KMS-11 (cell line): ENCODE measurements at regions not wholly inside any gene's neighbourhood (a gene's known extent, or its start where the extent isn't known, plus 50 kb on each side); places are given as distances from the start of the nearest gene placed in this dataset.

Experiments used
- H2AFZ ChIP-seq: fragments of 200-600 bp; sonication (generic); 2 replicates; pipeline ENCODE4 v1.6.1; 2016; ENCODE audit warnings: antibody characterized with exemption, mixed run types, low read depth
- H3K27ac ChIP-seq: fragments of 200-600 bp; sonication (generic); 2 replicates; pipeline ENCODE4 v1.6.1; 2016; ENCODE audit warnings: mild to moderate bottlenecking, mixed run types
- H3K27me3 ChIP-seq: fragments of 200-600 bp; sonication (generic); 2 replicates; pipeline ENCODE4 v1.6.1; 2017; ENCODE audit warnings: mild to moderate bottlenecking, low read depth, mixed run types, moderate library complexity; ENCODE audit not compliant: insufficient read depth
- H3K36me3 ChIP-seq: fragments of 200-600 bp; sonication (generic); 2 replicates; pipeline ENCODE4 v1.6.1; 2017; ENCODE audit warnings: mild to moderate bottlenecking, mixed run types; ENCODE audit not compliant: insufficient read depth
- H3K4me1 ChIP-seq: fragments of 200-600 bp; sonication (generic); 2 replicates; pipeline ENCODE4 v1.6.1; 2016; ENCODE audit warnings: mild to moderate bottlenecking, low read depth, mixed run types; ENCODE audit not compliant: poor library complexity, severe bottlenecking
- H3K4me2 ChIP-seq: fragments of 200-600 bp; sonication (generic); 2 replicates; pipeline ENCODE4 v1.7.0; 2016; ENCODE audit warnings: mild to moderate bottlenecking, mixed run types
- H3K4me3 ChIP-seq: fragments of 200-600 bp; sonication (generic); IDR thresholded peaks from 2 replicates; pipeline ENCODE4 v1.6.1; 2017; ENCODE audit warnings: low read depth, low read length, mixed read lengths; ENCODE audit not compliant: insufficient read depth
- H3K79me2 ChIP-seq: fragments of 200-600 bp; sonication (generic); 2 replicates; pipeline ENCODE4 v1.6.1; 2016; ENCODE audit warnings: low read depth, mixed run types; ENCODE audit not compliant: insufficient read depth
- H3K9ac ChIP-seq: fragments of 200-600 bp; sonication (generic); 2 replicates; pipeline ENCODE4 v1.6.1; 2016; ENCODE audit warnings: mild to moderate bottlenecking, mixed run types
- H4K20me1 ChIP-seq: fragments of 200-600 bp; sonication (generic); 2 replicates; pipeline ENCODE4 v1.6.1; 2016; ENCODE audit warnings: mild to moderate bottlenecking, mixed run types; ENCODE audit not compliant: insufficient read depth
- TF ChIP-seq, protein P1 (sequence below): fragments of 200-600 bp; sonication (generic); conservative IDR thresholded peaks from 2 replicates; pipeline ENCODE4 v1.6.1; 2017; ENCODE audit warnings: low read depth, mild to moderate bottlenecking, antibody characterized with exemption, low read length, moderate library complexity, mixed read lengths

- Histone ChIP-seq H3K4me1 (no peaks in the 10 kb centered on the region), H3K27me3 (no peaks in the 10 kb centered on the region), H4K20me1 (no peaks in the 10 kb centered on the region), H3K4me2 (no peak overlapping the region), H2AFZ (no peak overlapping the region), H3K36me3 (no peaks in the 10 kb centered on the region), H3K4me3 (no peak overlapping the region), H3K9ac (no peak overlapping the region), H3K27ac (no peak overlapping the region), H3K79me2 (no peaks in the 10 kb centered on the region)
- TF ChIP-seq, protein P1, sequence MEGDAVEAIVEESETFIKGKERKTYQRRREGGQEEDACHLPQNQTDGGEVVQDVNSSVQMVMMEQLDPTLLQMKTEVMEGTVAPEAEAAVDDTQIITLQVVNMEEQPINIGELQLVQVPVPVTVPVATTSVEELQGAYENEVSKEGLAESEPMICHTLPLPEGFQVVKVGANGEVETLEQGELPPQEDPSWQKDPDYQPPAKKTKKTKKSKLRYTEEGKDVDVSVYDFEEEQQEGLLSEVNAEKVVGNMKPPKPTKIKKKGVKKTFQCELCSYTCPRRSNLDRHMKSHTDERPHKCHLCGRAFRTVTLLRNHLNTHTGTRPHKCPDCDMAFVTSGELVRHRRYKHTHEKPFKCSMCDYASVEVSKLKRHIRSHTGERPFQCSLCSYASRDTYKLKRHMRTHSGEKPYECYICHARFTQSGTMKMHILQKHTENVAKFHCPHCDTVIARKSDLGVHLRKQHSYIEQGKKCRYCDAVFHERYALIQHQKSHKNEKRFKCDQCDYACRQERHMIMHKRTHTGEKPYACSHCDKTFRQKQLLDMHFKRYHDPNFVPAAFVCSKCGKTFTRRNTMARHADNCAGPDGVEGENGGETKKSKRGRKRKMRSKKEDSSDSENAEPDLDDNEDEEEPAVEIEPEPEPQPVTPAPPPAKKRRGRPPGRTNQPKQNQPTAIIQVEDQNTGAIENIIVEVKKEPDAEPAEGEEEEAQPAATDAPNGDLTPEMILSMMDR, result no peak
These were observed 495.4 kb downstream of the XIRP2 start for GRCh38 chr2:167383610-167384194.

- H3K27me3 ChIP-seq, result no peaks in the 10 kb centered on the region
- no peaks in the 10 kb centered on the region for H3K4me1 ChIP-seq
These were observed 493.1 kb downstream of the XIRP2 start for GRCh38 chr2:167381349-167381748.

GRCh38 chr2:167380555-167380954, 492.3 kb downstream of the XIRP2 start:
- Histone ChIP-seq H2AFZ (no peak overlapping the region), H3K36me3 (no peaks in the 10 kb centered on the region), H3K79me2 (no peaks in the 10 kb centered on the region), H4K20me1 (no peaks in the 10 kb centered on the region), H3K27me3 (no peaks in the 10 kb centered on the region), H3K27ac (no peak overlapping the region), H3K9ac (no peak overlapping the region), H3K4me1 (no peaks in the 10 kb centered on the region), H3K4me3 (no peak overlapping the region), H3K4me2 (no peak overlapping the region)
- TF ChIP-seq, protein P1, result no peak

More at GRCh38 chr2:167381349-167381748, 493.1 kb downstream of the XIRP2 start:
- Histone ChIP-seq H2AFZ (no peak overlapping the region), H3K9ac (no peak overlapping the region), H3K27ac (no peak overlapping the region), H3K79me2 (no peaks in the 10 kb centered on the region), H3K4me3 (no peak overlapping the region), H3K4me2 (no peak overlapping the region), H4K20me1 (no peaks in the 10 kb centered on the region), H3K36me3 (no peaks in the 10 kb centered on the region)
- TF ChIP-seq, protein P1, result no peak

DNA sequence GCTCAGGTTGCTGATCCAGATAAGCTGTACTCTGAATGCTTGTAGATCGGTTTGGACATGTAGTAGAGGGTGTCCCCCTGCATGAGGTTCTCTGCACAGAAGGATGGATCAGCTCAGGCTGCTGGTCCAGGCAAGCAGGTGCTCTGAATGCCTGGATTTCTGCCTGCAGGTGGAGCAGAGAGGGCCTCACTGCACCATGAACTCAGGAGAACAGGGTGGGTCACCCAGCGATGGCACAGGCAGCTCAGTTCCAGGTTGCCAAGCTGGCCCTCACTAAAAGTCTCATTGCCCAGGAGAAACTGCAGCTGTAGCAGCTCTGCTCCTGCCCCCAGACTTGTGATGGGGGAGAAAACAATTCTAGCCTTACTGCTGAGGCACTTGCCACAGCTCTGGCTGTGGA, 491.8 kb downstream of the XIRP2 start:
- H3K9ac ChIP-seq, result no peak overlapping the region
- no peaks in the 10 kb centered on the region for H3K36me3 ChIP-seq
- H3K4me1 ChIP-seq, result no peaks in the 10 kb centered on the region
- H4K20me1 ChIP-seq, result no peaks in the 10 kb centered on the region
- no peak overlapping the region for H3K4me2 ChIP-seq
- H2AFZ ChIP-seq, result no peak overlapping the region
- H3K79me2 ChIP-seq, result no peaks in the 10 kb centered on the region
- TF ChIP-seq, protein P1, result no peak
- no peak overlapping the region for H3K27ac ChIP-seq
- H3K4me3 ChIP-seq, result no peak overlapping the region
- no peaks in the 10 kb centered on the region for H3K27me3 ChIP-seq
